Erythroblast (primary cell): ENCODE measurements at regions not wholly inside any gene's neighbourhood (a gene's known extent, or its start where the extent isn't known, plus 50 kb on each side); places are given as distances from the start of the nearest gene placed in this dataset.

Experiments used
- GATA1 ChIP-seq: IDR thresholded peaks from 2 replicates; pipeline ENCODE4 v1.6.1; 2011; ENCODE audit warnings: low read depth, mild to moderate bottlenecking, control low read depth, low read length, moderate library complexity
- POLR2A ChIP-seq: IDR thresholded peaks from 2 replicates; pipeline ENCODE4 v1.6.1; 2011; ENCODE audit warnings: mild to moderate bottlenecking, low read length

DNA sequence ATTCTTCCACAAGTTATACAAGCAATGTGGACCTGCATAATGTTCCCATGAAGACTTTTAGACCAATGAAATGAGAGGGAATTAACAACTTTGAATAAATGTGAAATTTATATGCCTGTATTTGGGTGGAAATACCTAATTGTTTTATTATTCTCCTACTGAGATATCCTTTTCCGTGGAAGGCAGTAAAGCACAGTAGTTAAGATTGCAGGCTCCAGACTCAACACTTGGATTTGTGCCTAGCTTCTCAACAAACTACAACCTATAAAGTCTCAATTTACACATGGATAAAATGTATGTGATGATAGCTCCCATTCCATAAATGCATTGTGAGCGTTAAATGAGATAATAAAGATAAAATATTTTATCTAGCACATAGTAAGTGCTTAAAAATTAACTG lies 857.8 kb downstream of the CENPC start:
- TF ChIP-seq POLR2A, result no peak
- TF ChIP-seq GATA1, result no peak
